Hematopoietic multipotent progenitor cell treated with erythropoietin and hydrocortisone succinate and interleukin-3 and kit ligand, for 6 days (in vitro differentiated cells): ENCODE measurements at regions not wholly inside any gene's neighbourhood (a gene's known extent, or its start where the extent isn't known, plus 50 kb on each side); places are given as distances from the start of the nearest gene placed in this dataset.
"Not testable (repeated sequence)": the region's sequence is repeated elsewhere in the genome, so short reads cannot be mapped to it uniquely, and the experiment has no call there.

Experiments used
- DNase-seq: peaks from one replicate; pipeline ENCODE4 v3.0.0-alpha.2; 2015

DNA sequence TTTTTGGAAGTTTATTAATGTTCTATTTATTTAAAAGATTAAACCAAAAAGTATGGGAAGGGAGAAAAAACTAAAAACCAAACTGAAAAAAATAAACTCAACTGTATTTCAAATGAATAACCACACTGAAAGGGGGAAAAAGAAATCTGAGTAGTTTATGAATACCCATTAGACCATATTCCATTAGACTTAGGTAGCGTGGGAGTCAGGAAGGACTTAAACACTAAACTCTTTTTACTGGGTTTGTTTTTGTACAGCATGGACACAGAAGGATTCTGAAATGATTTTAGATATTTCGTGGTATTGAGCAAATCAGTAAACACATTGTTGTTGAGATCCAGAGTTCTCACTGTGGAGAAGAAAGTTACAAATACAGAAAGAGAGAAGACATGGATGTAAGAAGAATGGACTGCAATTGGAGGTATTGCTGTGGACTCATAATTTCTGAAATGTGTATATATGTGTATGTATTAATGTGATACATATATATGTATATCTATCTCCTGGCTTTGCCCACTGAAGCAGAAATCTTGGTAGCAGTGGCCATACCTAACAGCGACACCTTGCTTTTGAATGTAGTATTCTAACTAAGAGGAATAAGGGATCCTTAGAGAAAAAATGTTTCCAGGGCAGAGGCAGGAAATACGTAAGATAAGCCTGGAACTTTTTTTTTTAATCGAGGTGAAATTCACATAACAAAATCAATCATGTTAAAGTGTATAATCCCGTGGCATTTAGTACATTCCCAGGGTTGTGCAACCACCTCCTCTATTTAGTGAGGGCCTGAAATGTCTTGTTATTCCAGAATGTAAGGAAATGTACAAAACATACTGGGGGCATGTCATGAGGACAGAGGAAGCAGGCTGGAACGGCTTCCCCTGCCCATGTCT lies 228.8 kb downstream of the SMARCA2 start:
- DNase-seq: no peak

DNA sequence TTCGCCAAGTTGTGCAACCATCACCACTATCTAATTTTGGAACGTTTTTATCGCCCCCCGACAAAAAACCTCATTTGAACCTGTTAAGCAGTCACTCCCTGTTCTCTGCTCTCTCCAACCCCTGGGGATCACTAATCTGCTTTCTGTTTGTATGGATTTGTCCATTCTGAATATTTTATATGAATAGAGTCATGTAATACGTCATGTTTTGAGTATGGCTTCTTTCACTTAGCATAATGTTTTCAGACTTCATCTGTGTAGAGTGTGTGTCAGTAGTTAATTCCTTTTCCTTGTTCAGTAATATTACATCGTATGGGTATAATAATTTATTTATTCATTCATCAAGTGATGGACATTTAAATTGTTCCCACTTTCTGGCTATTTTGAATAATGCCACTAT lies 232.2 kb downstream of the SMARCA2 start:
- DNase-seq: no peak

DNA sequence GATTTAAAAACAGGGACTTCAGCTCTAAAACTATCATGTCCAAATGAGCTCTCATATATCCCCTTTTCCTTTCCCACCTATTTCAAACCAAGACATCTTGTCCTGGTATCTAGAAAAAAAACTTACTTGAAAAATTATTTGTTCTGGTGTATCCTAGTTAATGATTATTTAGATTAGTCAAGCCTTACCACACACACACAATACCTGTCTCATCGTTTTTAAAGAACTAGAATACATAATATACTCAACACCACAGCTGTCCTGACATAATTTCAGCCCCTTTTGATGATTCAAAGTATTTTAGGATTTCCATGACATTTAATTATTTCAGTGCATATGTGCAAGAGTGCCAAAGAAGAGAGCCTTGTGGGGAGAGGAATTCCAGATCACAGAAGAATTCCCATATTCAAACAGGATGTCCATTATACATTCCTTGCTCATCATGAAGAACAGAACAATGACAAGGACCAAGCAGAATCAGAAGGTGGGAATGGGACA lies 233.7 kb downstream of the SMARCA2 start:
- no peak for DNase-seq

DNA sequence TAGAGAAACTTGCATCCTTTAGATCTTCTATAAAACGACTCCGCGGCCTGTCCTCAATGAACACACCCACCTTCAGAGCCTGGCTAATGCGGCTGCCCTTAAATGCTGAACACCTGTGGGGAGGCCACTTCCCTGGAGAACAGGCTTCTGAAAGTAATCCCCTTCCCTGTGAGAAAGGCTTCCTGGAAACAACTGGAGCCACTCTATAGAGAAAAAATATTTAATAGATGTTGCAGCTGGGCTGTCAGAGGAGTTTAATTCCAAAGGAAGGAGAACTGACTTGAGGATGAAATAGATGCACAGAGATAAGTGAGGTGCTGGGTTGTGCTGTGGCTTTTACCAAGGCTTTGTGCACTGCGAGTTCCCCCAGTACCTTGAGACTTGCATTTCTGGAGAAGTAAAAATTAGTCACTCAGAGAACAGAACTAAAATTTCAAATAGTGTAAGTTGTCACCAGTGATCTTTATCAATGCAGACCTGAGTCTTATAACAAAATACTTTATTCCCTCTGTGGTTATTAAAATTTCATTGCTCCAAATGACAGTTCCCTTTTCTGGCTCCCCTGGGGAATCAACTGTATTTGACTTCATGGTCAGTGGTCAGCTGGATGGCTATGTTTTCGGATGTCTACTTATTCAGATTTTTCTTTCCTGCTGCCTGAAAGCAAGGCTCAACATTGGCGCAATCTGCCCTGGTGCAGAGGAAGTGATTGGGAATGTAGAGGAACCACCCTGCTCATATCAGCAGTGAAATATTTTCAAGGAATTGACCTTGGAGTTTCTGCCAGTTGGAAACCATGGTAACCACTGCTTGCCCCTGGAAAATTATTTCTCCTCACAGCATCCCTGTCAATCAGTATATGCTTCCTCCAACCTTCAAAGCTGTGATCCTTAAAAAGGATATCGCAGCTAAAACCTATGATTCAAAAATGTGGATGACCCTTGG lies 238.8 kb downstream of the SMARCA2 start:
- DNase-seq: no peak

DNA sequence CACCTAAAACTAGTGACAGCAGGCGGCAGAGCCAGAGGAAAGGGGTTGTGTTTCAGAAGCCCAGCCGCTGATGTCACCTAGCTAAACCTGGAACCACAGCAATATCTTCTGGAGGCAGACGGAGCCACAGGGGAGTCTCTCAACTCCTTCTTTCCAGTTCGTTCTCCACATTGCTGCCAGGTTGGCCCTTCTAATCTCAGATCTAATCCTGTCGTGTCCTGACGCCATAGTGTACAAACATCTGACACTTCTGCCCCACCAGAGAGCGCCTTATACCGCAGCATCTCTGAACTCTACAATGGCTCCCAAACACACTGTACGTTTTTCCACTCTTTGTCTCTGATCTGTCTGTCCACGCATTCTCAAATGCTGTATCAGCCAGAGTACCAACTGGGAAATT lies 240.0 kb downstream of the SMARCA2 start:
- no peak for DNase-seq

DNA sequence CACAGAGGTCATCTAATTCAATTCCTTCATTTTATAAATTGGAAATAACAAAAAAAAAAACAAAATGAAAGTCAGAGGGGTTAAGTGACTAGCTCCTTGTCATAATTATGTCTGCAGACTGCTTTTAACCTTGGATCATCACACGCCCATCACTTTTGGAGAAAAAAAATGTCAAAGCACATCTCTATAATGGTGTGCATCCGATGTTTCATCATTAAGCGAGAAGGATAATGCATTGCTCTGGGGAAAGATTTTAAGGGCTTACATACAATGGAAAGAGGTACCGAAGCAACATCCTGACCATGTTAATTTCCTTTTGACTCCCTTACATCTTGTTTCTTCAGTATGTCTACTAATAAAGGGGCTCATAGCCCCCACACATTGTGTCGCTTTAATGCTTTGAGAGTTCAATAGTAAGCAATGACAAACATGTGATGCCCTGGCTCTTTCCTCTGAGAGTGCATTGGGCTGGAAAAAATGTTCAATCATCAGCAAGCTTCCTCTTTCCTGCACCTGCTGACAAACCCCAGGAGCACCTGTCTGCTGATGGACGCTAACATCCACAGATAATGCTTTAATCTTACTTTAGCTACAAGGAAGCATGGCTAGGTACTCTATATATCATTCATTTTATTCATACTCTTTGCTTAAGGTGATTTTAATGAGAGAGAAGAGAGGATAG lies 242.2 kb downstream of the SMARCA2 start:
- no peak for DNase-seq

DNA sequence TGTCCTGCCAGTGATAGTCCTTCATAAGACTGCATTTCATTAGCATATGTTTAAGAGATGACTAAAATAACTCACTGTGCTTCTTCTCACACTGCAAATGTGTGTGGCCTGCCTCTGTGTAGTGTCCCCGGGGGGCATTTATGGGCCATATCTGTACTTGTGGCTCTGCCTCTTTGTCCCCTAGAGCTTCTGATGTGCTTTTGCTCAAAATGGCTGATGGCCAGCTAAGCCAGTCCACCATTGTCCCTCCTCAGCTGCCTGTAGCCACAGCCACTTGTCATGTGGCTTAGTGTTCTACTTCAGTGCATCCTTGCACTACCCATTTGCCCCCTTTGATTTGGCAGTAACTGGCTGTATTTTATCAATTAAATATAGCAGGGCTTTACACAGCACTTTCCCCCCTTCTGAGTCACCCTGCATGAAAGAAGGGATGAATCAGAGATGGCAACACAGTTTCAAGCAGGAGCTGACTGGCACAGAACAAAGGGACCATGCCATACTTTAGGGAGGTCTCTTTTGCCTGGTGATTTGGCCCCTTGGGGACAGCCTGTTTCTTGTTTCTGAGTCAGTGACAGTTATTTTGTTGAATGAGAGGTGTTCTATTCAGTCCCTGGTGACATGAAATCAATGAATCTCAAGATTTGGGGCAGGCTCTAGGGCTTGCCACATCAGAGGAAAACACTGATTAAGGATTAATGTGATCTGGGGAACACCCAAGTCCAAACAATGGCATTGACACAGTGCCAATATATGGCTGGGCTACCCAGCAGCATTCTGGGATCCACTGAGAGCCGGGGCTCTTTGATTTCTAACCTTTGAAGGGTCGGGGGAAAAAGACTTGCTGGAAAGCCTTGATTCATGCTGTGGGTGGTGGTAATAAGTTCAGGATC lies 245.5 kb downstream of the SMARCA2 start:
- no peak for DNase-seq

DNA sequence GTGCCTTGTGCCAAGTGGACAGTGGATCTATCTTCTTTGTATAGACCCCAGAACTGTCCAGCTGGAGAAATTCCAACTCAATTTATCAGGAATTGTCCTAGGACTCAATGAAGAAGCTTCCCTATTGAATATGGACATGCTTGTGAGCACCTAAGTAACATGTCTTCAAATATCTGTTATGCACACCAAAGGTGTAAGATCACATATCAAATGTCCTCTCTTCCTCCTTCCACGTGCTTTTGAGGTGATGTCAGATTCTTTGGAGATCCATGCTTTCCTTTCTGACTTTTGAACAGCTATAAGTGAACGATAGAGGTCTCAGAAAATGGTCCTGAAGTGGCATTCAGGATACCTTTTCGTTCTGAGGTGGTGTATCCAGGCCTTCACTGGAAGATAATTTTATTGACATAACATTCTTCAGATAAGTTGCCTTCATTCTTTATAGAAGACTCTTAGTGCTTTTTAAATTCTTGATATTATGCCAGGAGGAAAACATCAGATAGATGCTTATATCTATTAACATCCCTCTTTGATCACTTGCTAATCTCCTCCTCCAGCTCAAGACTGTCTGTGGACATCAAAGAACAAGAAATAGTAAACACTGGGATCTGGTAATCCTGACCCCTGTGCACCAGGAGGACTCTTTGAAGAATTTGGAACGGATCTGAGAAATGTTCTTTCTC lies 246.4 kb downstream of the SMARCA2 start:
- DNase-seq: no peak

DNA sequence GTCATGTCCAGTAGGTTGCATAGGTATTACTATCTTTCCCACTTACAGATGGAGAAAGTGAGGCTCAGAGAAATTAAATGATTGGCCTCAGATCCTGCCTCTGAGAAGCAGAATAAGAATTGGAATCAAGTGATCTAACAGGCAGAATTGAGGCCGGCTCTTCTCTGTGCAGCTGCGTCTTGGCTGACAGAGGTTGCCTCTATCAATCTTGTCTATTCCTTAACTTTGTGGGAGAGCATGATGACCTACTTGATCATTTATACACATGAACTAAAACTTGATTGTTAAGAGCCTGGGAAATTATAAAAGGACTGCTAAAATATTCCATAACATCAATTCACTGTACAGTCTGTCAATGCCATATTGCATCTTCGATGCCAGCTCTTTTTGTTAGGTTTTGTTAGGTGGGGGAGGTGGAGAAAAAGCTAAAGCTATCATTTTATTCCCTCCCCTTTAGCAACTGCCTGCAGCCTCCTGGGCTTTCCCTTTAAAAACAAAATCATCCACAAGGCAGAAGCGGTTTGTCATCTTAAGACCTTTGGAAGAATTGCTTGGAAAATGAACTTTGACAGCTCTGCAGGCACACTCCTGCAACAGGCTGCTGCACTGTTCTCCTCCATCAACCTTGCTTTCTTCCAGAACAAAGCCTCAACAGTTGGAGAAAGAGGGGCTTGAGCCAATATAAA lies 247.4 kb downstream of the SMARCA2 start:
- DNase-seq: no peak

DNA sequence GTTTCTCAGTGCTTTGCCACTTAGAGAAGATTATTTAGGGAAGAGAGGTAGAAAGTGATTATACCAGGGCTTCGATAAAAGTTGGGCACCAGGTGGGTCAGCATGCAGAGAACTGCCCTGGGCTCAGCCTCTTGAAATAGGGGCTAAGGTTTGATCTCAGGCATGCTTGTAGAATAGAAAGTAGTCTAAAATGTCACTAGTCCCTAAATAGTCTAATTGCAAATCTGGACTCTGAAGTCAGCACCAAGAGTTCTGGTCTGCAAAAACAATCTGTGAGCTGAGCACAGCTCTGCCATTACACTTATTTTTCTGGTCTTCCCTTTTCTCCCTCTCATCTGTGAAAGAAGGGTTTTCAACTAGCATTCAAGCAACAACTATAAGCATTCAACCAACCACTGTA lies 248.0 kb downstream of the SMARCA2 start:
- no peak for DNase-seq

DNA sequence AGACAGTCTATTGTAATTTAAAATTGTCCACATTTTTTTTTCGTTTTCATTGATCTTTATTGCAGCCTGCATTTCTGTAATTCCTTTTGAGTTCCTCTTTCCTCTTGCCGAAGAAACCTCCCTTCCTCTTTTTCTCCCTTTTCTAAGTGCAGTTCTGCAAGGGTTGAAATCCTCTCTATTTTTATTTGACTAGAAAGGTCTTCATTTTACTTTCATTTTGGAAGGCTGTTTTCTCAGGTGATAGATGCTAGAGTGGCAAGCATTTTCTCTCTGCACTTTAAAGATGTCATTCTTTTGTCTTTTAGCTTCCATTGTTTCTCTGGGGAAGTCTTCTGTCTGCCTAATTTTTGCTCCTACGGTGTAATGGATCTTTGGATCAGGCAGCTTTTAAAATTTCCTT lies 248.5 kb downstream of the SMARCA2 start:
- peak; percentile 21 for DNase-seq

DNA sequence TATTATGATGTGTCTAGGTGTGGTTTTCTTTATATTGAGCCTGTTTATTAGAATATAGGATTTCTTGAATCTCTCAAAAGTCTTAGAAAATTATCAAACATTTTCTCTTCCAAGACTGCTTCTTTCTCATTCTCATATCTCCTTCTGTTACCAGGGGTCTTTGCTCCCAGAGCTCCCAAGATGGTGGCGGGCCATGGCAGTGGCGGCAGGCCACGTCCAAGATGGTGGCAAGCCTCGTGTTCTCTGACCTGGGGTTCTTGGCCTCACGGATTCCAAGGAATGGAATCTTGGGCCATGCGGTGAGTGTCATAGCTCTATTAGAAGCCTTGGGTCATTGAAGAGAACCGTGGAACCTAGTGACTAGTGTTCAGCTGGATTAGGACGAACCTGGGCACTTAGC lies 248.9 kb downstream of the SMARCA2 start:
- DNase-seq: no peak

DNA sequence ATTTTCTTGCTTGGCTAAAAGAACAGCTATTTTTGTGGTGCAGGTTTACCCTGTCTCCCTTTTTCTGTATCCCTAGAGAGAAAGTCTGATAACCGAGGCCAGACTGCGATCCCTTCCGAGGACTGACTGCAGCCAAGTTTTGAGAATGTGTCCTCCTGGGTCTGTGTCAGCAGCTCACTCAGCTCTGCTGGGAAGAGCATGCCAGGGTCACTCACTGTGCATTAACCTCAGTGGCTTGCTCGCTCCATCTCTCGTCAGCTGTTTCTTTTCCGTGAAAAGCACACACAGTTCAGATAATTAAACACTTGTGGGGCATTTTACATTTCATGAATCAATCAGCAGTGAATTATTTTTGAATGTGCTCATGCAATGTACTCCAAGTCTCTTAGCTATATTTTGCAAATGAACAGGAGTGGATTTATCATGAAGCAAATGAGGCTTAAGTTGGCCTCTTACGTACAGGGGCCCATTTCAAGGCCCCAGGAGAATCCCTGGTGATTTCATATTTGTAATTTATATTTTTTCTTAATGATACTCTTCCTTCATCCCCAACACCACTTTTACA lies 252.1 kb downstream of the SMARCA2 start:
- no peak for DNase-seq

DNA sequence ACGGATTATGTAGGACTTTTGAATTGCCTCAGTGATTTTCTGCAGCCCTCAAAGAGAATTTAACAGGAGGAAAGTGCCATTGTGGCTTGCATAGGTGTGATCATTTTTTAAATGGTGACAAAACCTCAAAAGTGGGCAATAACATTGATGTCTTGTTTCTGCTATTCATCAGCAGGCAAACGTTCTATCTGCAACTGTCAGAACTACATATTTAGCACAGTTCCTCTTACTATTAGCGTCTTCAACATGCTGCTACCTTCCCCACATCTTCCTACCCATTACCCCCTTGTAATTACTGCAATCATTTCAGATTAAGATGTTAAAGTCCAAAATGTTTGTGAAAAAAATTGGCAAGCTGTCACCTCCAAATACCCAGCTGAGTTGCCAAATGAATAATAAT lies 254.6 kb downstream of the SMARCA2 start:
- DNase-seq: no peak

DNA sequence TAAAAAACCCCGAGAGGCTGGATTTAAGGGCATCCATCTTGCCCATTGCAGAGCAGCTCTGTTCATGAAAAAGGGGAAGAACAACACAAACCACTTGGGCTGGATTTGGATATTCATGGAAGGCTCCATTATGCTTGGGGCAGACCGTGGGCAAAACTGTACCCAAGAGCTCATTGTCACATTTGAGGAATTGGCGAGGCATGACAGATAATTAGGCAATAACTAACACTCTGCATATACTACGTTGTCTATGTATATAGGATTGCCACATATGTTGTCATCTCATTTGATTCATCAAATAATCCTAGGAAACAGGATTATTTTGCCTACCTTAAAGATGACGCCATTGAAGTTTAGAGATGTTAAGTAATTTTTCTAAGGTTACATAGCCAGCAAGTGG lies 255.4 kb downstream of the SMARCA2 start:
- DNase-seq: no peak

DNA sequence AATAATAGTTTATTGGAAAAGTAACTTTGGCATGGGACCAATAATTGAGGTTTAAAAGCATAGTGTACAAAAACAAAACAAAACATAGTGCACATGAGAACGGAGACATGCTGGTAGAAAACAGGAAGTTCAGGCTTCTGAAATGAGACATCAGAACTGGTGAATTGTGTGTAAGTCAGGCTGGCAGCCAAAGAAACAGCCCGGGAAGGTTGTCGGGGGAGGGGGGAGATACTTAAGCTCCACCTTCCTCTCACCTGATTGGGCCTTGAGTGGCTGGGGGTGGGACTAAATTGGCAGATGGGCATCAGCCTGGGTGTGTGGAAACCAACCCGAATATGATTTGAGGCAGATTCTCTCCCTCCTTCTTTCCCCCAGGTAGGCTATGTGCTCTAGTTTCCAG lies 256.3 kb downstream of the SMARCA2 start:
- peak; percentile 29 for DNase-seq

DNA sequence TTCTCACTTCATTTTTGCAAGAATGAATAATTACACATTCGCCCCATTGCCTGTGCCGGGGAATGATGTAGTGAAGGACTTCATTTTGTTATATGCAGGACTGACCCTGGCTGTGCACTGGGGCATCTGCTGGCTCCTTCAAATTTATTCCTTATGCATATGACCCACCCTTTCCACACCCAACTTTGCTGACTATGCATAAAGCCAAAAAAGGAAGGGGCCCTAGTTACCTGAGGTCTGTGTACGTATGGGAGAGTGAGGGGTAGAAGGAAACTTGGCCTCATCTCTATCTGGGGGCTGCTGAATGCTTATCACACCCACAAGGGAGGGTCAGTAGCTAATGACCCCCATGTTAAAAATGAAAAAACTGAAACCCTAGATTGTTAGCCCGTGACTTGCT lies 259.6 kb downstream of the SMARCA2 start:
- DNase-seq: no peak

DNA sequence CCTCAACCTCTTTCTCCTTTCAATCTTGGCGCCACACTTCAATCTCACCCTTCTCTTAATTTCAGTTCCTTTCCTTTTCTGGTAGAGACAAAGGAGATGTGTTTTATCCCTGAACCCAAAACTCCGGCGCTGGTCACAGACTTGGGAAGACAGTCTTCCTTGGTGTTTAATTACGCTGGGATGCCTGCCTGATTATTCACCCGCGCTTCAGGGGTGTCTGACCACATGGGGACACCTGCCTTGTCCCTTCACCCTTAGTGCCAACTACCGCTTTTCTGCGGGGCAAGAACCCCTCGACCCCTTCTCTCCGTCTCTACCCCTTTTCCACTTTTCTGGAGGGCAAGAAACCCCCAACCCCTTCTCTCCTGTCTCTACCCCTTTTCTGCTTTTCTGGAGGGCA lies 261.1 kb downstream of the SMARCA2 start:
- no peak for DNase-seq

DNA sequence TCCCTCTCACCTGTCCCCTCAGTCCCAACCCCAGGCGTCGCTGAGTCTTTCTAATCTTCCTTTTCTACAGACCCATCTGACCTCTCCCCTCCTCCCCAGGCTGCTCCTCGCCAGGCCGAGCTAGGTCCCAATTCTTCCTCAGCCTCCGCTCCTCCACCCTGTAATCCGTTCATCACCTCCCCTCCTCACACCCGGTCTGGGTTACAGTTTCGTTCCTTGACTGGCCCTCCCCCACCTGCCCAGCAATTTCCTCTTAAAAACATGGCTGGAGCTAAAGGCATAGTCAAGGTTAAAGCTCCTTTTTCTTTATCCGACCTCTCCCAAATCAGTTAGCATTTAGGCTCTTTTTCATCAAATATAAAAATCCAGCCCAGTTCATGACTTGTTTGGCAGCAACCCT lies 262.0 kb downstream of the SMARCA2 start:
- DNase-seq: not testable (repeated sequence)

DNA sequence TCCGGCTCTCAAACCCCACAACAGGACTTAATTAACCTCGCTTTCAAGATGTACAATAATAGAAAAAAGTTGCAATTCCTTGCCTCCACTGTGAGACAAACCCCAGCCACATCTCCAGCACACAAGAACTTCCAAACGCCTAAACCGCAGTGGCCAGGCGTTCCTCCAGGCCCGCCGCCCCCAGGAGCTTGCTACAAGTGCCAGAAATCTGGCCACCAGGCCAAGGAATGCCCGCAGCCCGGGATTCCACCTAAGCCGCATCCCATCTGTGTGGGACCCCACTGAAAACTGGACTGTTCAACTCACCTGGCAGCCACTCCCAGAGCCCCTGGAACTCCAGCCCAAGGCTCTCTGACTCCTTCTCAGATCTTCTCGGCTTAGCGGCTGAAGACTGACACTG lies 262.5 kb downstream of the SMARCA2 start:
- DNase-seq: not testable (repeated sequence)
